HCT116 (cell line): ENCODE measurements at regions not wholly inside any gene's neighbourhood (a gene's known extent, or its start where the extent isn't known, plus 50 kb on each side); places are given as distances from the start of the nearest gene placed in this dataset.

Experiments
- ATAC-seq: fragments of 200-7000 bp; cut with Tn5 transposase; 2 replicates; pipeline ENCODE4 v1.9.1; 2020; ENCODE audit warnings: mild to moderate bottlenecking, moderate library complexity
- BruUV-seq: library from RNA; stranded (reverse); fragments of 400-500 nt; replicated peaks from 2 replicates; lab custom pipeline; 2021; lab: Mats Ljungman, UMichigan
- CTCF ChIA-PET: fragments of 300-600 bp; sonication (Branson Sonifier 250); formaldehyde crosslinking; loops from one replicate; lab custom pipeline; 2021; ENCODE audit warnings: antibody characterized with exemption; lab: Charles Lee
- POLR2A ChIA-PET: fragments of 300-600, 350-600 bp; sonication (Branson Sonifier 250); formaldehyde crosslinking; loops from one replicate; lab custom pipeline; 2021; ENCODE audit warnings: antibody characterized with exemption; lab: Charles Lee
- RAD21 ChIA-PET, 2 experiments: fragments of 300-600 bp; sonication (Branson Sonifier 250); formaldehyde crosslinking; loops; one replicate each; lab custom pipeline; 2023; ENCODE audit warnings: low total read pairs in 2 of 2; ENCODE audit not compliant: uncharacterized antibody in 2 of 2, unreplicated experiment in 2 of 2, low non-redundant PET in 1 of 2; lab: Charles Lee
- DNase-seq: peaks from one replicate; pipeline ENCODE4 v3.0.0-alpha.2; 2010; ENCODE audit warnings: low read depth, low spot score
- H2AFZ ChIP-seq: fragments of 200-600 bp; shearing (Covaris generic), sonication (generic); 2 replicates; pipeline ENCODE4 v1.6.1; 2017; ENCODE audit warnings: low read depth, mixed run types, mixed read lengths, antibody characterized with exemption, low read length; ENCODE audit not compliant: poor library complexity, severe bottlenecking
- H3K27ac ChIP-seq: 2 replicates; pipeline ENCODE4 v1.5.1; 2012; ENCODE audit warnings: low read depth, low read length
- H3K27me3 ChIP-seq: fragments of 200-600 bp; sonication (generic); 2 replicates; pipeline ENCODE4 v1.6.1; 2016; ENCODE audit warnings: mixed run types, low read length, mixed read lengths; ENCODE audit not compliant: insufficient read depth
- H3K36me3 ChIP-seq, 2 experiments: fragments of 200-500 bp in 1 of 2; fragments of 200-600 bp in 1 of 2; sonication (Bioruptor generic) in 1 of 2; sonication (generic) in 1 of 2; 2 replicates each; pipeline versions ENCODE4 v1.5.1 to v1.6.1; 2014 to 2016; ENCODE audit warnings: low read length in 2 of 2, inconsistent platforms in 1 of 2, mixed read lengths in 1 of 2, mixed run types in 1 of 2; ENCODE audit not compliant: insufficient read depth in 2 of 2, control insufficient read depth in 1 of 2
- H3K4me1 ChIP-seq, 2 experiments: fragments of 200-600 bp in 1 of 2; sonication (generic) in 1 of 2; 2 replicates each; pipeline versions ENCODE4 v1.5.1 to v1.6.1; 2012 to 2017; ENCODE audit warnings: low read length in 2 of 2, inconsistent platforms in 1 of 2, mild to moderate bottlenecking in 1 of 2, mixed read lengths in 1 of 2, mixed run types in 1 of 2, moderate library complexity in 1 of 2; ENCODE audit not compliant: insufficient read depth in 2 of 2, control insufficient read depth in 1 of 2
- H3K4me2 ChIP-seq: fragments of 200-600 bp; sonication (generic); 2 replicates; pipeline ENCODE4 v1.6.1; 2017; ENCODE audit warnings: mixed run types, low read length, mixed read lengths
- H3K4me3 ChIP-seq, 2 experiments: fragments of 200-600 bp in 1 of 2; sonication (generic) in 1 of 2; replicated peaks in 1 of 2; 2 replicates each; pipeline ENCODE4 v1.5.1; 2011 to 2016; ENCODE audit warnings: low read length in 2 of 2, control low read depth in 1 of 2, low read depth in 1 of 2, mild to moderate bottlenecking in 1 of 2, mixed read lengths in 1 of 2, mixed run types in 1 of 2
- H3K79me2 ChIP-seq: fragments of 200-600 bp; sonication (generic); 2 replicates; pipeline ENCODE4 v1.6.1; 2017; ENCODE audit warnings: mild to moderate bottlenecking, mixed run types, low read length, moderate library complexity, mixed read lengths; ENCODE audit not compliant: insufficient read depth
- H3K9ac ChIP-seq: fragments of 200-600 bp; sonication (generic); 2 replicates; pipeline ENCODE4 v1.6.1; 2016; ENCODE audit warnings: low read length, mixed read lengths
- H3K9me2 ChIP-seq: fragments of 200-600 bp; sonication (generic), shearing (Covaris generic); 2 replicates; pipeline ENCODE4 v1.6.1; 2017; ENCODE audit warnings: mixed run types, mild to moderate bottlenecking, moderate library complexity; ENCODE audit not compliant: insufficient read depth
- H3K9me3 ChIP-seq, 2 experiments: fragments of 200-500 bp in 1 of 2; fragments of 200-600 bp in 1 of 2; sonication (Bioruptor generic) in 1 of 2; sonication (generic) in 1 of 2; 2 replicates each; pipeline ENCODE4 v1.6.1; 2014 to 2017; ENCODE audit warnings: low read length in 2 of 2, mixed read lengths in 2 of 2, inconsistent platforms in 1 of 2, low read depth in 1 of 2, mild to moderate bottlenecking in 1 of 2, mixed run types in 1 of 2, moderate library complexity in 1 of 2; ENCODE audit not compliant: control insufficient read depth in 1 of 2, insufficient read depth in 1 of 2
- H4K20me1 ChIP-seq: fragments of 200-600 bp; sonication (generic), shearing (Covaris generic); 2 replicates; pipeline ENCODE4 v1.6.1; 2017; ENCODE audit warnings: mixed run types, mild to moderate bottlenecking, moderate library complexity; ENCODE audit not compliant: insufficient read depth
- CEBPB ChIP-seq: IDR thresholded peaks from 2 replicates; pipeline ENCODE4 v1.6.1; 2012; ENCODE audit warnings: low read depth
- CTCF ChIP-seq, 3 experiments: fragments of 200-600 bp in 1 of 3; sonication (generic) in 1 of 3; IDR thresholded peaks in 2 of 3; conservative IDR thresholded peaks in 1 of 3; 2 replicates each; pipeline ENCODE4 v1.5.1; 2012 to 2017; ENCODE audit warnings: low read depth in 2 of 3, low read length in 2 of 3, antibody characterized with exemption in 1 of 3, borderline replicate concordance in 1 of 3, control low read depth in 1 of 3, mild to moderate bottlenecking in 1 of 3, mixed read lengths in 1 of 3, mixed run types in 1 of 3, moderate library complexity in 1 of 3; ENCODE audit not compliant: insufficient read depth in 1 of 3
- EGR1 ChIP-seq: IDR thresholded peaks from 2 replicates; pipeline ENCODE4 v1.6.1; 2012; ENCODE audit warnings: low read depth
- ELF1 ChIP-seq: IDR thresholded peaks from 2 replicates; pipeline ENCODE4 v1.6.1; 2012; ENCODE audit warnings: low read depth, borderline replicate concordance
- EZH2 ChIP-seq: fragments of 200-600 bp; sonication (generic); IDR thresholded peaks from 2 replicates; pipeline ENCODE4 v1.6.1; 2017; ENCODE audit warnings: antibody characterized with exemption, mixed run types
- EZH2phosphoT487 ChIP-seq: fragments of 200-600 bp; IDR thresholded peaks from 2 replicates; pipeline ENCODE4 v1.6.1; 2018; ENCODE audit warnings: antibody characterized with exemption, borderline replicate concordance
- FOSL1 ChIP-seq: IDR thresholded peaks from 2 replicates; pipeline ENCODE4 v1.6.1; 2012; ENCODE audit warnings: low read depth
- MAX ChIP-seq: IDR thresholded peaks from 2 replicates; pipeline ENCODE4 v1.6.1; 2012
- POLR2AphosphoS5 ChIP-seq: IDR thresholded peaks from 2 replicates; pipeline ENCODE4 v1.6.1; 2011; ENCODE audit warnings: mild to moderate bottlenecking, low read depth, low read length, moderate library complexity
- RAD21 ChIP-seq: IDR thresholded peaks from 2 replicates; pipeline ENCODE4 v1.6.1; 2012; ENCODE audit warnings: low read depth, mild to moderate bottlenecking
- REST ChIP-seq: IDR thresholded peaks from 2 replicates; pipeline ENCODE4 v1.6.1; 2012; ENCODE audit warnings: low read depth
- SIN3A ChIP-seq: IDR thresholded peaks from 2 replicates; pipeline ENCODE4 v1.6.1; 2012; ENCODE audit warnings: low read depth
- SP1 ChIP-seq: IDR thresholded peaks from 2 replicates; pipeline ENCODE4 v1.6.1; 2012; ENCODE audit warnings: low read depth
- SRF ChIP-seq: IDR thresholded peaks from 2 replicates; pipeline ENCODE4 v1.6.1; 2012; ENCODE audit warnings: low read depth
- TCF7L2 ChIP-seq: IDR thresholded peaks from 2 replicates; pipeline ENCODE4 v1.7.0; 2011; ENCODE audit warnings: borderline replicate concordance, inconsistent platforms; ENCODE audit not compliant: insufficient read depth, insufficient read length; ENCODE audit errors: extremely low read depth
- YY1 ChIP-seq: IDR thresholded peaks from 2 replicates; pipeline ENCODE4 v1.6.1; 2011; ENCODE audit warnings: low read length, low read depth, moderate library complexity, mild to moderate bottlenecking; ENCODE audit not compliant: insufficient replicate concordance; ENCODE audit errors: extremely low read depth
- ZNF274 ChIP-seq: fragments of 200-500 bp; sonication (Bioruptor generic); IDR thresholded peaks from 2 replicates; pipeline ENCODE4 v1.6.1; 2014; ENCODE audit warnings: mild to moderate bottlenecking, low read depth, low read length, inconsistent platforms
- intact Hi-C: fragments of 100-400 bp; cut with micrococcal nuclease; formaldehyde crosslinking; loops from 2 replicates; pipeline ENCODE4 v1.10.0; 2022

GRCh38 chr5:117433818-117434217 is 859.2 kb upstream of the SEMA6A start:
- H3K36me3 ChIP-seq: no peaks in the 10 kb centered on the region
- no peak overlapping the region for H3K9ac ChIP-seq
- intact Hi-C loops: no loop called here
- H3K9me2 ChIP-seq: no peaks in the 10 kb centered on the region
- CTCF ChIA-PET: interaction anchor here (2.3 kb wide), 1 partner anchor 21 kb away, joined by 9 read pairs; no protein-coding TSS in a partner anchor
- H3K9me3 ChIP-seq: no peaks in the 10 kb centered on the region
- H3K79me2 ChIP-seq: no peaks in the 10 kb centered on the region
- H3K27me3 ChIP-seq: no peaks in the 10 kb centered on the region
- H4K20me1 ChIP-seq: no peaks in the 10 kb centered on the region
- H3K4me1 ChIP-seq: no peaks in the 10 kb centered on the region
- DNase-seq (no peak), ATAC-seq (no peak)
- TF ChIP-seq SRF (no peak), MAX (no peak), RAD21 (no peak), EZH2 (no peak), FOSL1 (no peak), EGR1 (no peak), SIN3A (no peak), TCF7L2 (no peak), EZH2phosphoT487 (no peak), POLR2AphosphoS5 (no peak), ZNF274 (no peak), SP1 (no peak), CTCF (IDR thresholded peaks at IDR 0.05 in 2 of 3, conservative IDR thresholded peaks at IDR 0.05 in 1 of 3; ENCODE audit: borderline replicate concordance in 1 of 3, insufficient read depth in 1 of 3, low read depth in 2 of 3, low read length in 2 of 3) (no peak), ELF1 (no peak), CEBPB (no peak), YY1 (no peak), REST (no peak)
- no peak overlapping the region for H3K4me2 ChIP-seq
- no peak overlapping the region for H3K27ac ChIP-seq
- POLR2A ChIA-PET: no interaction called here
- H3K4me3 ChIP-seq: no peak overlapping the region
- no TSS peak for BruUV-seq
- no peak overlapping the region for H2AFZ ChIP-seq
- RAD21 ChIA-PET: no interaction called here
